Medulla oblongata (tissue), 1 donor: ENCODE measurements at regions not wholly inside any gene's neighbourhood (a gene's known extent, or its start where the extent isn't known, plus 50 kb on each side); places are given as distances from the start of the nearest gene placed in this dataset.
"Not testable (repeated sequence)": the region's sequence is repeated elsewhere in the genome, so short reads cannot be mapped to it uniquely, and the experiment has no call there.

Experiments used
- DNase-seq: peaks from one replicate; pipeline ENCODE4 v3.0.0-alpha.2; 2015; ENCODE audit errors: extremely low spot score

GRCh38 chr9:744790-745484 is 96.6 kb upstream of the DMRT1 start:
- DNase-seq: no peak

DNA sequence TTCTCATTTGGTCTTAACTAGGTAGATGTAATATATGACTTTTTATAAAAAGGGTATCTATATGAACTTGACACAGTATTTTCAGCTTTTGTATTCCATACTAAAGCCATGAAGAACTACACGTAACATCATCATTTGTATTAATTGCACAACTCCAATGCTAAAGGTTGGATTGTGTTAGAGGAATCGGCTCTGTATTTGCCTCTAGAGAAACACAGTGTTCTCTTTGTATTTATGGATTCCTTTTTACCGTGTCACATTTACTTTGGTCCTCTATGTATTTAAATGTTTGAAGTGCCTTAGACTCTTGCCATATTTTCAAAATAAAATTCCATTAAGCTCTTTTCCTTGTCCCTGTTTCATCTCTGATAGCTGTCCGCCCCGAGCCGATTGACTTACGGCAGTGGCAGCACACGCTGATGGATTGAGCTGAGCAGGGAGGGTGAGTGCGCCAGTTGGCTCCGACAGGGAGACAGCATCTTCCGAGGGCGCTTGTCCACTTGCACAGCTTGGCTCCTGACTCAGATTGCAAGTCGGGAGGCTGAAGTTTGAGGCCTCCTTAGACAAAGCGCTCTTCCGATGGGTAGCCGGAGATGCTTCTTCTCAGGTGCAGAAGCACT is 95.6 kb upstream of the DMRT1 start:
- DNase-seq: peak; percentile 45

GRCh38 chr9:746661-747434 is 94.6 kb upstream of the DMRT1 start:
- no peak for DNase-seq

DNA sequence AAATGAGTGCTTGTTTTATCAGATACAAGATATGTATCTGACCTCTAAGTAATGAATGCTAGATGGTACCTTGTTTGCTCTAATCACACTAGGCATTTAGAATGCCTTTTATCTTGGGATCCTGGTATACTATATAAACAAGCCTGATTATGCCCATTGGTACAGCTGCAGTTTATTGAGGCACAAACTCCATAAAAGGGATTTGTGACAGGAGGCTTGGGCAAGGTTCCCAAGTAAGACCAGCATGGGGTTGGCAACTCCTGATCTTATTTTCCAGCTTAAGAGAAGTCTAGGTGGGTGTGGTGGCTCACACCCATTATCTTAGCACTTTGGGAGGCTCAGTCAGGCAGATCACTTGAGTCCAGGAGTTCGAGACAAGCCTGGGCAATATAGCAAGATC is 93.9 kb upstream of the DMRT1 start:
- DNase-seq: no peak

DNA sequence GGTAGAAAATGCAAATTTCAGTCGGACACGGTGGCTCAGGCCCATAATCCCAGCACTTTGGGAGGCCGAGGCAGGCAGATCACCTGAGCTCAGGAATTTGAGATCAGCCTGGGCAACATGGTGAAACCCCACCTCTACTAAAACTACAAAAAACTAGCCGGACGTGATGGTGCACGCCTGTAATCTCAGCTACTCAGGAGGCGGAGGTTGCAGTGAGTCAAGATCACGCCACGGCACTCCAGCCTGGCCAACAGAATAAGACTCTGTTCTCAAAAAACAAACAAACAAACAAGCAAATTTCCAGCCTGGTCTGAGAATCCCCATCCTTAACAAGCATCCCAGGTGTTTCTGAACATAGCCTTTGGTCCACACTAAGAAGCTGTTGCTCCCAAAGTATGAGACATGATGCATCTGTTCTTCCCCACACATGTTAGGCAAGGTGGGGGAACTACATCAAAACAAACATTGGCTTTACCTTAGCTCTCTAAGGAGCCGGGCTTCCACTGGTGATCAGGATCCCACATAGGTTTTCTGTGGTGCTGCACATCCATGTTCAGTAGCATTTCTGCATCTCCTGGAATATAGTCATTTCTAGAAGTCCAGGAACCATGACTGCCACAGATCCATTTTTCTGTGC is 92.5 kb upstream of the DMRT1 start:
- no peak for DNase-seq

- DNase-seq: no peak
Observed at GRCh38 chr9:749716-750115, 91.8 kb upstream of the DMRT1 start.

- DNase-seq: no peak
Observed at GRCh38 chr9:750249-750967, 91.1 kb upstream of the DMRT1 start.

GRCh38 chr9:751137-752051 is 90.1 kb upstream of the DMRT1 start:
- no peak for DNase-seq

- DNase-seq: no peak
Observed at GRCh38 chr9:752201-752600, 89.3 kb upstream of the DMRT1 start.

DNA sequence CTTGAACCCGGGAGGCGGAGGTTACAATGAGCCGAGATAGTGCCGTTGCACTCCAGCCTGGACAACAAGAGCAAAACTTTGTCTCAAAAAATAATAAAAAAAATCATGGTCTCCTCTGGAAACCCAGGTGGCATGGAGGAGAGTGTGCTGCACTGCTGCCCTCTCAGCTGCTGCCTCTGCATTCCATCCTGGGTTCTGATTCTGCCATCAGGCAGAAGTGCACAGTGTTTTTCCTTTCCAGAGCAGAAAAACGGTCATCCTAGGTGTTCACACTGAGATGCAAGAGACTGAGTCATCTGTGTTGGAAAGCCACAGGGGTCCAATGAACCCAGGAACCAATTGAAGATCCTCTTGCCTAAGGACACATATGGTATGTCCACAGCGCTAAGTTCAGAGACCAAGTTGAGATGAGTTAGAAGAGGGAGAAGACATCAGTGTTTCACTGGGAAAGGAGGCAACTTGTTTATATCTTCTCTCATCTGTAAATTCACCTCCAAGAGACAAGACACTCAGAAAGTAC is 88.8 kb upstream of the DMRT1 start:
- DNase-seq: no peak

- DNase-seq: not testable (repeated sequence)
Observed at GRCh38 chr9:753734-754133, 87.8 kb upstream of the DMRT1 start.

DNA sequence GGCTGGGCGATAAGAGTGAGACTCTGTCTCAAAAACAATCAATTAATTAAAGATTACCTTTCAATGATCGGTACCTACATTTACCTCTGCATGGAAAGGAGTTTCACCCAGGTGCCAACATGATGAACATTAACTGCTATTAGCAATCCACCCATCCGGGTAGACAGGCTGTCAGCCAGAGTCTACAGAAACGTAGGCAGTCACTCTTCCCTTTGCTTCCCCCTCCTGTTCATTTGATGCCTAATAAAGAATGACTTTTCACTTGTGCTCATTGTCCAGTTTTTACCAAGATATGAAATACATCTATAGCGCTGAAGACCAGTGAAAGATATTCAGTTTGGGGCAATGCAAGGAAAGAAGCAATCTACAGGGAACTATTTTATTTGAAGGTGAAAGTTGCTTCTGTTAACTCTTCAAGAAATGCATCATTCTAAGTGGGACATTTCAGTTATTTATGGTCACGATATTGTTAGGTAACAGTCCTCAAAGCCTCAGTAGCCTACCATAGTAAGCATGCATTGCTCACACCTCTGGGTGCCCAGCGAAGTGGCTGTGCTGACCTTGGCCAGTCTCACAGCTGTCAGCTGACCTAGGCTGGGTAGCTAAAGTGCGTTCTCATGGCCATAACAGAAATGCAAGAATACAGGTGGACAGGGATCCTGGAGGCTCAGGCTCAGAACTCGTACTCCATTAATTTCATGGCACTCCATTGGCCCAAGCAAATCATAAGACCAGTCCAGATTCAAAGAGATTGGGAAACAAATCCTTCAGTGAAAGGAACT is 87.2 kb upstream of the DMRT1 start:
- no peak for DNase-seq

- DNase-seq: no peak
Observed at GRCh38 chr9:755454-756381, 85.8 kb upstream of the DMRT1 start.

DNA sequence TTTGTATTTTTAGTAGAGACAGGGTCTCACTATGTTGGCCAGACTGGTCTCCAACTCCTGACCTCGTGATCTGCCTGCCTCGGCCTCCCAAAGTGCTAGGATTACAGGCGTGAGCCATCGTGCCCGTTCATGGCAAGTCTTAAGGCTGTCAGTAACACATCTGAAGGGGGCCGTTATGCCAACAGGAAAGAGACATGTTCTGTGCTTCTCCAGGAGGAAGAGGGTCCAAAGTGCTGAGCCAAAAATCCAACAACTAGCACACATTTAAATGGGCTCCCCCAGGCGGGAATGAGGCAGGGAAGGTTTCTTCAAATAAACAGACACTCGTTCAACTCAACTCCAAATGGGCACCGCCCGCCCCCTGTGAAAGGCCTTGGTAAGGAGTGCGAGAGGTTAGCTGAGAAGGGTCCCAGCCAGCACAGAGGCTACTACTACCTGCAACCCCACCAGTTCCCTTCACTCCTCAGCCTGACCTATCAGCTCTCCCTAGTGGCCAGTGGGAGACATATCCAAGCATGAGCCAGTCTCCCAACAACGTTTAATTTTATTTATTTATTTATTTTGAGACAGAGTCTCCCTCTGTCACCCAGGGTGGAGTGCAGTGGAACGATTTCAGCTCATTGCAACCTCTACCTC is 84.1 kb upstream of the DMRT1 start:
- peak; percentile 69 for DNase-seq

GRCh38 chr9:758146-758545 is 83.4 kb upstream of the DMRT1 start:
- no peak for DNase-seq

DNA sequence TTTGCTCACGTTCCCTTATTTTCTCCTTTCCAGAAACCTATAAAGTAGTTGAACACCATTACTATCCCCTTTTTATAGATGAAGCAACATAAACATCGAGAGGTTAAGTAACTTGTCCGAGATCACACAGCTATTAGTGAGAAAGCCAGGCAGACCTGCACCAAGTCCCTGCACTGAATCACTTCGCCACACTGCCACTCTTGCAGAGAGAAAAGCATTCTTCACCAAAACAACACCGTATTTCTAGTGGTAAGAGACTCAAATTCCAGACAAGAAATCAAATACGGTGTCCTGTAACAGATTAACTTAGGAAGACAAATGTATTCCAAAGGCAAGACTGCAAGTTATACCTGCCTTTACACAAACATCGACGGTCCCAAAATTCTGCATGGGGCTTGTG is 82.0 kb upstream of the DMRT1 start:
- no peak for DNase-seq

DNA sequence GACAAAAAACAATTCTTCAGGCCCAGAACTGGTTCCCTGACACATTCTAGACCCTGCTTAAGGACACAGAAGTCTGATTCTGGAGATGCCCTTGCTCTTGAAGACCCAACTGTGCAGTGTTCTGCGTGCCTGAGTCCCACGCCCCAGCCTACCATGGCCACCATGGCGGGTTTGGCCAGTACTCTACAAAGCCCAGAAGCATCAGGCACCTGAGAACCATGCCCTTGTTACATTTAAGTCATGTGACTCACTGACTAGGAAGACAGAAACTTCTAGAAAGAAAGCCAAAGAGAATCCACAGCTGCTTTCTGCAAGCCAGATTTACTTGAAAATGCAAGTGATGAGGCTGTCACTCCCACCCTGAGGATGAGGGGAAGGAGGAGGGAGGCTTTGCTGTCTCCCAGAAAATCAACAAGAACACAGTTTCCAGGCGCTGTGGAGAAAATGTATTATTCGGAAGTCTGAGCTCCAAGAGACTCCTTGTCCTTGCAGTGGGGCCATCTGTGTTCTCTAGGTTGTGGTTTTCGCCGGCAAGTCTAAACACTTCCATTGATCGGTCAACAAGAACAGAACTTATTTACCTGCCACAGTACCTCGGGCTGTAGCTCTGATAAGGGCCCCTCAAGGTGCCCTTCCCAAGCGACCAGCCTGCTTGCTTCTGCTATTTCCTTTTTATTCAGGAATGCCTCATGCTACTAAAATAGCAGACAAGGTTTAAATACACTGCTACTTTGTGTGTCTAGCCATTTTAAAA is 81.3 kb upstream of the DMRT1 start:
- DNase-seq: no peak
